SK-N-SH (cell line): ENCODE measurements at regions not wholly inside any gene's neighbourhood (a gene's known extent, or its start where the extent isn't known, plus 50 kb on each side); places are given as distances from the start of the nearest gene placed in this dataset.

Source experiments
- CTCF ChIA-PET: fragments of 300-600, 350-600 bp; formaldehyde crosslinking; extraction: SDS; loops from one replicate; lab custom pipeline; 2021; lab: Yijun Ruan, JAX
- POLR2A ChIA-PET: fragments of 350-600 bp; sonication (Branson Sonifier 250); formaldehyde crosslinking; extraction: SDS; loops from one replicate; lab custom pipeline; 2020; ENCODE audit warnings: antibody characterized with exemption, inconsistent platforms; lab: Yijun Ruan, JAX
- DNase-seq: peaks from one replicate; pipeline ENCODE4 v3.0.0; 2012
- H2AFZ ChIP-seq: fragments of 200-600 bp; sonication (generic); 2 replicates; pipeline ENCODE4 v1.8.1; 2016; ENCODE audit warnings: antibody characterized with exemption, mild to moderate bottlenecking, low read depth
- H3F3A ChIP-seq: fragments of 200-600 bp; sonication (generic); replicated peaks from 2 replicates; pipeline ENCODE3; 2016; ENCODE audit warnings: antibody characterized with exemption, mild to moderate bottlenecking; ENCODE audit not compliant: insufficient read depth
- H3K27ac ChIP-seq, 2 experiments: fragments of 200-500 bp in 1 of 2; fragments of 200-600 bp in 1 of 2; sonication (Bioruptor generic) in 1 of 2; sonication (generic), shearing (Covaris generic) in 1 of 2; 2 replicates each; pipeline versions ENCODE4 v1.5.1 to v1.6.1; 2014 to 2016; ENCODE audit warnings: low read depth in 2 of 2, inconsistent platforms in 1 of 2, low read length in 1 of 2, mild to moderate bottlenecking in 1 of 2, mixed read lengths in 1 of 2
- H3K27me3 ChIP-seq: fragments of 200-600 bp; sonication (generic), shearing (Covaris generic); 2 replicates; pipeline ENCODE4 v1.6.1; 2016; ENCODE audit warnings: mixed run types; ENCODE audit not compliant: insufficient read depth
- H3K36me3 ChIP-seq, 2 experiments: fragments of 200-500 bp in 1 of 2; fragments of 200-600 bp in 1 of 2; sonication (Bioruptor generic) in 1 of 2; sonication (generic) in 1 of 2; replicated peaks in 1 of 2; 2 replicates each; pipeline versions ENCODE3 to v1.5.1; 2014 to 2016; ENCODE audit warnings: low read length in 1 of 2, mild to moderate bottlenecking in 1 of 2; ENCODE audit not compliant: insufficient read depth in 2 of 2, control insufficient read depth in 1 of 2
- H3K4me1 ChIP-seq, 2 experiments: fragments of 200-500 bp in 1 of 2; fragments of 200-600 bp in 1 of 2; sonication (Bioruptor generic) in 1 of 2; sonication (generic), shearing (Covaris generic) in 1 of 2; 2 replicates each; pipeline versions ENCODE4 v1.5.1 to v1.6.1; 2014 to 2016; ENCODE audit warnings: low read depth in 1 of 2, low read length in 1 of 2, mixed run types in 1 of 2; ENCODE audit not compliant: insufficient read depth in 2 of 2, control insufficient read depth in 1 of 2
- H3K4me2 ChIP-seq: fragments of 200-600 bp; sonication (generic), shearing (Covaris generic); 2 replicates; pipeline ENCODE4 v1.6.1; 2017; ENCODE audit warnings: mixed run types
- H3K4me3 ChIP-seq, 2 experiments: fragments of 200-500 bp in 1 of 2; fragments of 200-600 bp in 1 of 2; sonication (Bioruptor generic) in 1 of 2; sonication (generic), shearing (Covaris generic) in 1 of 2; 2 replicates each; pipeline versions ENCODE4 v1.5.1 to v1.8.1; 2014 to 2016; ENCODE audit warnings: low read depth in 2 of 2, inconsistent platforms in 1 of 2, low read length in 1 of 2, mild to moderate bottlenecking in 1 of 2, mixed read lengths in 1 of 2, moderate library complexity in 1 of 2
- H3K79me2 ChIP-seq: fragments of 200-600 bp; sonication (generic); 2 replicates; pipeline ENCODE4 v1.8.1; 2017; ENCODE audit warnings: mild to moderate bottlenecking; ENCODE audit not compliant: insufficient read depth
- H3K9ac ChIP-seq: fragments of 200-600 bp; sonication (generic); 2 replicates; pipeline ENCODE4 v1.6.1; 2017; ENCODE audit warnings: mixed run types
- H3K9me2 ChIP-seq: fragments of 200-600 bp; sonication (generic); 2 replicates; pipeline ENCODE4 v1.6.1; 2017; ENCODE audit warnings: mixed run types
- H3K9me3 ChIP-seq: fragments of 200-600 bp; sonication (generic); 2 replicates; pipeline ENCODE4 v1.6.1; 2017; ENCODE audit warnings: mixed run types, mild to moderate bottlenecking, moderate library complexity
- H4K20me1 ChIP-seq: fragments of 200-600 bp; sonication (generic); 2 replicates; pipeline ENCODE4 v1.6.1; 2017; ENCODE audit warnings: mild to moderate bottlenecking, mixed run types; ENCODE audit not compliant: insufficient read depth
- ELF1 ChIP-seq: IDR thresholded peaks from 2 replicates; pipeline ENCODE4 v1.4.0; 2012
- EZH2phosphoT487 ChIP-seq: fragments of 200-600 bp; sonication (generic); IDR thresholded peaks from 2 replicates; pipeline ENCODE4 v1.6.1; 2017; ENCODE audit warnings: low read depth, mixed run types, mild to moderate bottlenecking, antibody characterized with exemption, moderate library complexity, borderline replicate concordance
- FOXJ3 ChIP-seq: sonication (generic); formaldehyde crosslinking; IDR thresholded peaks from 2 replicates; pipeline ENCODE4 v1.5.1; 2020; ENCODE audit warnings: mild to moderate bottlenecking, missing genetic modification reagents
- FOXM1 ChIP-seq: IDR thresholded peaks from 2 replicates; pipeline ENCODE4 v1.4.0; 2012; ENCODE audit warnings: low read depth, mild to moderate bottlenecking
- GABPA ChIP-seq: IDR thresholded peaks from 2 replicates; pipeline ENCODE4 v1.4.0; 2012; ENCODE audit warnings: low read depth, mild to moderate bottlenecking
- GATA2 ChIP-seq: sonication (generic); formaldehyde crosslinking; IDR thresholded peaks from 2 replicates; pipeline ENCODE4 v1.5.0; 2020; ENCODE audit warnings: mild to moderate bottlenecking, missing genetic modification reagents
- JUND ChIP-seq: IDR thresholded peaks from 2 replicates; pipeline ENCODE4 v1.4.0; 2012
- NRF1 ChIP-seq: IDR thresholded peaks from 2 replicates; pipeline ENCODE4 v1.6.1; 2012; ENCODE audit warnings: low read depth, mild to moderate bottlenecking, low read length
- POLR2AphosphoS5 ChIP-seq: IDR thresholded peaks from 2 replicates; pipeline ENCODE4 v1.6.1; 2012; ENCODE audit warnings: low read depth, low read length
- RAD21 ChIP-seq: IDR thresholded peaks from 2 replicates; pipeline ENCODE4 v1.6.1; 2012; ENCODE audit warnings: mild to moderate bottlenecking, low read length
- RCOR1 ChIP-seq: fragments of 150-350 bp; IDR thresholded peaks from 2 replicates; pipeline ENCODE4 v1.6.1; 2017; ENCODE audit warnings: antibody characterized with exemption, low read length
- REST ChIP-seq: IDR thresholded peaks from 2 replicates; pipeline ENCODE4 v1.6.1; 2012; ENCODE audit warnings: mild to moderate bottlenecking, low read depth, low read length, moderate library complexity
- RFX5 ChIP-seq: IDR thresholded peaks from 2 replicates; pipeline ENCODE4 v1.6.1; 2012; ENCODE audit warnings: mild to moderate bottlenecking, improper control_type of control experiment, low read length
- SIN3A ChIP-seq: IDR thresholded peaks from 2 replicates; pipeline ENCODE4 v1.6.1; 2012; ENCODE audit warnings: low read depth, mild to moderate bottlenecking, low read length, moderate library complexity, borderline replicate concordance
- SMC3 ChIP-seq: IDR thresholded peaks from 2 replicates; pipeline ENCODE4 v1.6.1; 2012; ENCODE audit warnings: low read depth, low read length, improper control_type of control experiment
- TAF1 ChIP-seq: IDR thresholded peaks from 2 replicates; pipeline ENCODE4 v1.6.1; 2012; ENCODE audit warnings: low read depth, mild to moderate bottlenecking, low read length, moderate library complexity, borderline replicate concordance
- TEAD4 ChIP-seq: IDR thresholded peaks from 2 replicates; pipeline ENCODE4 v1.4.0; 2012; ENCODE audit warnings: mild to moderate bottlenecking, borderline replicate concordance; ENCODE audit not compliant: insufficient read depth
- USF2 ChIP-seq: fragments of 150-350 bp; IDR thresholded peaks from 2 replicates; pipeline ENCODE4 v1.6.1; 2017; ENCODE audit warnings: antibody characterized with exemption, low read length, low read depth, borderline replicate concordance
- YY1 ChIP-seq: IDR thresholded peaks from 2 replicates; pipeline ENCODE4 v1.4.0; 2012; ENCODE audit warnings: low read depth, mild to moderate bottlenecking
- ZBTB33 ChIP-seq: IDR thresholded peaks from 2 replicates; pipeline ENCODE4 v1.4.0; 2012; ENCODE audit warnings: low read depth, borderline replicate concordance
- WGBS: methylation state at CpG from one replicate; pipeline ENCODE4 v1.1.6; 2017; ENCODE audit warnings: low lambda C conversion rate; 5-methylcytosine and 5-hydroxymethylcytosine counted together
- TF ChIP-seq, protein P1 (sequence below): fragments of 200-600 bp; sonication (generic); IDR thresholded peaks from 2 replicates; pipeline ENCODE4 v1.6.1; 2017; ENCODE audit warnings: antibody characterized with exemption, mild to moderate bottlenecking, moderate library complexity

GRCh38 chr11:37372667-37373066 lies 774.6 kb upstream of the RAG2 start:
- H3K9me3 ChIP-seq: no peaks in the 10 kb centered on the region
- H3K4me1 ChIP-seq: no peaks in the 10 kb centered on the region
- CTCF ChIA-PET: no interaction called here
- no peak overlapping the region for H2AFZ ChIP-seq
- no peak overlapping the region for H3K9ac ChIP-seq
- H3K9me2 ChIP-seq: no peaks in the 10 kb centered on the region
- no peaks in the 10 kb centered on the region for H3F3A ChIP-seq
- POLR2A ChIA-PET: no interaction called here
- H4K20me1 ChIP-seq: no peaks in the 10 kb centered on the region
- no peaks in the 10 kb centered on the region for H3K36me3 ChIP-seq
- no peak overlapping the region for H3K27ac ChIP-seq
- H3K4me2 ChIP-seq: no peak overlapping the region
- H3K4me3 ChIP-seq: no peak overlapping the region
- WGBS: 22% methylated on average over 2 of the region's 2 CpGs
- TF ChIP-seq ELF1: no peak
- TF ChIP-seq JUND: no peak
- no peak for TF ChIP-seq YY1
- no peak for TF ChIP-seq SIN3A
- TF ChIP-seq SMC3: no peak
- no peak for TF ChIP-seq RAD21
- no peak for TF ChIP-seq GABPA
- TF ChIP-seq, protein P1, sequence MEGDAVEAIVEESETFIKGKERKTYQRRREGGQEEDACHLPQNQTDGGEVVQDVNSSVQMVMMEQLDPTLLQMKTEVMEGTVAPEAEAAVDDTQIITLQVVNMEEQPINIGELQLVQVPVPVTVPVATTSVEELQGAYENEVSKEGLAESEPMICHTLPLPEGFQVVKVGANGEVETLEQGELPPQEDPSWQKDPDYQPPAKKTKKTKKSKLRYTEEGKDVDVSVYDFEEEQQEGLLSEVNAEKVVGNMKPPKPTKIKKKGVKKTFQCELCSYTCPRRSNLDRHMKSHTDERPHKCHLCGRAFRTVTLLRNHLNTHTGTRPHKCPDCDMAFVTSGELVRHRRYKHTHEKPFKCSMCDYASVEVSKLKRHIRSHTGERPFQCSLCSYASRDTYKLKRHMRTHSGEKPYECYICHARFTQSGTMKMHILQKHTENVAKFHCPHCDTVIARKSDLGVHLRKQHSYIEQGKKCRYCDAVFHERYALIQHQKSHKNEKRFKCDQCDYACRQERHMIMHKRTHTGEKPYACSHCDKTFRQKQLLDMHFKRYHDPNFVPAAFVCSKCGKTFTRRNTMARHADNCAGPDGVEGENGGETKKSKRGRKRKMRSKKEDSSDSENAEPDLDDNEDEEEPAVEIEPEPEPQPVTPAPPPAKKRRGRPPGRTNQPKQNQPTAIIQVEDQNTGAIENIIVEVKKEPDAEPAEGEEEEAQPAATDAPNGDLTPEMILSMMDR: no peak
- no peak for TF ChIP-seq TEAD4
- no peak for TF ChIP-seq GATA2 (CRISPR knock-in tag)
- TF ChIP-seq POLR2AphosphoS5: no peak
- no peak for TF ChIP-seq RCOR1
- no peak for TF ChIP-seq RFX5
- TF ChIP-seq, all 33 proteins: peak for 0
- no peak for DNase-seq
- no peaks in the 10 kb centered on the region for H3K79me2 ChIP-seq
- no peaks in the 10 kb centered on the region for H3K27me3 ChIP-seq

GRCh38 chr11:37371346-37371970 lies 773.4 kb upstream of the RAG2 start:
- H2AFZ ChIP-seq: no peak overlapping the region
- H3F3A ChIP-seq: no peaks in the 10 kb centered on the region
- H3K79me2 ChIP-seq: no peaks in the 10 kb centered on the region
- no peak overlapping the region for H3K4me3 ChIP-seq
- no peak overlapping the region for H3K27ac ChIP-seq
- no peaks in the 10 kb centered on the region for H3K36me3 ChIP-seq
- CTCF ChIA-PET: no interaction called here
- H3K9me2 ChIP-seq: no peaks in the 10 kb centered on the region
- no peak overlapping the region for H3K9ac ChIP-seq
- no peaks in the 10 kb centered on the region for H3K27me3 ChIP-seq
- no peaks in the 10 kb centered on the region for H4K20me1 ChIP-seq
- POLR2A ChIA-PET: no interaction called here
- H3K9me3 ChIP-seq: no peaks in the 10 kb centered on the region
- H3K4me2 ChIP-seq: no peak overlapping the region
- no peaks in the 10 kb centered on the region for H3K4me1 ChIP-seq
- no peak for DNase-seq
- TF ChIP-seq SMC3 (no peak), TEAD4 (no peak), TAF1 (no peak), REST (no peak), USF2 (no peak), JUND (no peak), RCOR1 (no peak), FOXJ3 (no peak), ZBTB33 (no peak), EZH2phosphoT487 (no peak), FOXM1 (no peak), NRF1 (no peak), ELF1 (no peak)
